Fibroblast of pulmonary artery (primary cell): ENCODE measurements at regions not wholly inside any gene's neighbourhood (a gene's known extent, or its start where the extent isn't known, plus 50 kb on each side); places are given as distances from the start of the nearest gene placed in this dataset.

Experiments
- DNase-seq: peaks from one replicate; pipeline ENCODE4 v3.0.0-alpha.2; 2010; ENCODE audit warnings: low read depth
- H3K4me3 ChIP-seq: replicated peaks from 2 replicates; pipeline ENCODE4 v1.5.1; 2011; ENCODE audit warnings: low read depth, mild to moderate bottlenecking, control low read depth, low read length, moderate library complexity
- TF ChIP-seq, protein P1 (sequence below): IDR thresholded peaks from 2 replicates; pipeline ENCODE4 v1.5.1; 2011; ENCODE audit warnings: mild to moderate bottlenecking, control low read depth, low read length, inconsistent platforms; ENCODE audit errors: missing control alignments

DNA sequence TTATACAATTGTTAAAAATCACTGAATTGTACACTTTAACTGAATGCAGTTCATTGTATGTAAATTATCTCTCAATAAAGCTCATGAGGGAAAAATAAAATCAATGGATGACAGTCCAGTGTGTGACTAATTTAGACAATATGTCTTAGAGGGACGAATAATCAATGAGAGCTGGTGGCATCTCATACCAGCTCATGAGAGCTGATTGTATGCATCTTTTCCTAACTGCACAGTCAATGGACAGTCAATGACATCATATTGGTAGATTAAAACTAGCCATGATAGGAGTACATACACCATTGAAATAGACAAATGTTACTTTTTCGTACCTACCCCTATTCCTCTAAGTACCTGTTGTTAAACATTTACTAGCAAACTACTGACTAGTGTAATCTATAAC, 946.1 kb downstream of the SQOR start:
- H3K4me3 ChIP-seq = no peak overlapping the region
- DNase-seq = no peak

DNA sequence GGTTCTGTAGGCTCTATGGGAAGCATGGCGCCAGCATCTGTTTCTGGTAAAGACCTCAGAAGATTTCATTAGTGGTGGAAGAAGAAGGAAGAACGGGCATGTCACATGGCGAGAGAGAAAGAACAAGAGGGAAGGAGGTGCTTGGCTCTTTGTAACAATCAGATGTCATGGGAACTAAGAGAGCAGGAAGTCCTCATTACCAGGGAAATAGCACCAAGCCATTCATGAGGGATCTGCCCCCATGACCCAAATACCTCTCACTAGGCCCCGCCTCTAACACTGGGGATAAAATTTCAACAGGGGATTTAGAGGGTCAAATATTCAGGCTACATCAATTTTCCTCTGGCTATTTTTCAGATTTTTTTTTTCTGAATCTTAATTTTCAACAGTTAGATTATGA, 954.3 kb downstream of the SQOR start:
- no peak for DNase-seq
- TF ChIP-seq, protein P1, sequence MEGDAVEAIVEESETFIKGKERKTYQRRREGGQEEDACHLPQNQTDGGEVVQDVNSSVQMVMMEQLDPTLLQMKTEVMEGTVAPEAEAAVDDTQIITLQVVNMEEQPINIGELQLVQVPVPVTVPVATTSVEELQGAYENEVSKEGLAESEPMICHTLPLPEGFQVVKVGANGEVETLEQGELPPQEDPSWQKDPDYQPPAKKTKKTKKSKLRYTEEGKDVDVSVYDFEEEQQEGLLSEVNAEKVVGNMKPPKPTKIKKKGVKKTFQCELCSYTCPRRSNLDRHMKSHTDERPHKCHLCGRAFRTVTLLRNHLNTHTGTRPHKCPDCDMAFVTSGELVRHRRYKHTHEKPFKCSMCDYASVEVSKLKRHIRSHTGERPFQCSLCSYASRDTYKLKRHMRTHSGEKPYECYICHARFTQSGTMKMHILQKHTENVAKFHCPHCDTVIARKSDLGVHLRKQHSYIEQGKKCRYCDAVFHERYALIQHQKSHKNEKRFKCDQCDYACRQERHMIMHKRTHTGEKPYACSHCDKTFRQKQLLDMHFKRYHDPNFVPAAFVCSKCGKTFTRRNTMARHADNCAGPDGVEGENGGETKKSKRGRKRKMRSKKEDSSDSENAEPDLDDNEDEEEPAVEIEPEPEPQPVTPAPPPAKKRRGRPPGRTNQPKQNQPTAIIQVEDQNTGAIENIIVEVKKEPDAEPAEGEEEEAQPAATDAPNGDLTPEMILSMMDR = no peak
- no peak overlapping the region for H3K4me3 ChIP-seq

More for the DNA sequence above, 946.1 kb downstream of the SQOR start:
- TF ChIP-seq, protein P1 = no peak

DNA sequence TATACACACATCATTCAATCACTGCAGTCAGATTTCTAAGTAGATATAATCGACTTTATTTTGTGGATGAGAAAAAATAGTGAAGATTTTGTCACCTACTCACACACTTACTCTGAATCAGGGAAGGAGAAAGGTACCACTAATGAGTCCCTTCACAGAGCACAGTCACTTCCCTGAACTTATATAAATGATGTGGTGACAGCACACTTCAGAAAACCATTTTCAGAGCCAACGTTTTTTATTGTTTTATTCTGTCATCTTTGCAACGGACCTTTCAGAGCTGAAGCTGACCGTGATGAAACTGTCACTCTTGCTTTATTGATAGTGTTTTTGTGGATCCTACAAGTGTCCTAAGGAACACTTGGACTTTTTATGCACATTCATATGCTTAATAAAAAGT, 956.6 kb downstream of the SQOR start:
- TF ChIP-seq, protein P1 = no peak
- H3K4me3 ChIP-seq = no peak overlapping the region
- no peak for DNase-seq

DNA sequence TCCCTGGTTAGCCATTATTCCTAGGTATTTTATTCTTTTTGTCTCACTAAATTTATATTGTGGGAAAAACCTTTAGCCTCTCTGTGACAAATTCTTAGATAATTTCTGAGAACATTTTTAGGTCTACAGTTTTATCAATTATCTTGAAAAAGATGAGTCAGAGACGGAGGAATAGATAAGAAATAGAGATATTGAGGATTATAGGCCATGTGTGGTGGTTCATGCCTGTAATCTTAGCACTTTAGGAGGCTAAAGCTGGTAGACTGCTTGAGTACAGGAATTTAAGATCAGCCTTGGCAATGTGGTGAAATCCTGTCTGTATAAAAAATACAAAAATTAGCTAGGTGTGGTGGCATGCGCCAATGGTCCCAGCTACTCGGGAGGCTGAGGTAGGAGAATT, 960.2 kb downstream of the SQOR start:
- TF ChIP-seq, protein P1 = no peak
- no peak for DNase-seq
- H3K4me3 ChIP-seq = no peak overlapping the region

- no peak for DNase-seq
- no peak overlapping the region for H3K4me3 ChIP-seq
- TF ChIP-seq, protein P1 = no peak
These were observed 972.2 kb downstream of the SQOR start for GRCh38 chr15:46607077-46607476.

GRCh38 chr15:46616033-46616432, 981.2 kb downstream of the SQOR start:
- no peak for DNase-seq
- no peak overlapping the region for H3K4me3 ChIP-seq
- TF ChIP-seq, protein P1 = no peak

DNA sequence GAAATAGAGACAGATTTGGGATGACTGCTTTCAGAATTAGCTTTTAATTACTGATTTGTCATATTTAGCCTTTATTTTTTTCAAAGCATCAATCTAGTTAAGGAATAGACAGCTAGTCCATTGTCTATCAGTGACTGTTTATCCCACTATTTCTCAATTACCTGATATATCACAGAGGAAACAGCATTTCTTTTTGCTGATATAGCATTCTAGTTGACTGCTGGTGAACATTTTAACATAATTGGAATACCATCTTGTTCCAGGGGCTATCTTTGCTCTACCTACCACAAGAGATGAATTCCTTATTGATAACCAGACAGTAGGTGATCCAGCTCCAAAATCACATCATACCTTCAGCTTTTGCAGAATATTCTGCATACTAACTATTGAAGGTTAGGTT, 982.7 kb downstream of the SQOR start:
- no peak for DNase-seq
- TF ChIP-seq, protein P1 = no peak

More for the DNA sequence above, 982.7 kb downstream of the SQOR start:
- H3K4me3 ChIP-seq = no peak overlapping the region
